HPDE6-E6E7 (cell line): ENCODE measurements at regions not wholly inside any gene's neighbourhood (a gene's known extent, or its start where the extent isn't known, plus 50 kb on each side); places are given as distances from the start of the nearest gene placed in this dataset.
A peak's percentile ranks its signal among the peaks of the same experiment; 100 is the strongest.

Experiments used
- DNase-seq: peaks from one replicate; pipeline ENCODE4 v3.0.0; 2011; ENCODE audit warnings: missing footprints; ENCODE audit errors: extremely low spot score

DNA sequence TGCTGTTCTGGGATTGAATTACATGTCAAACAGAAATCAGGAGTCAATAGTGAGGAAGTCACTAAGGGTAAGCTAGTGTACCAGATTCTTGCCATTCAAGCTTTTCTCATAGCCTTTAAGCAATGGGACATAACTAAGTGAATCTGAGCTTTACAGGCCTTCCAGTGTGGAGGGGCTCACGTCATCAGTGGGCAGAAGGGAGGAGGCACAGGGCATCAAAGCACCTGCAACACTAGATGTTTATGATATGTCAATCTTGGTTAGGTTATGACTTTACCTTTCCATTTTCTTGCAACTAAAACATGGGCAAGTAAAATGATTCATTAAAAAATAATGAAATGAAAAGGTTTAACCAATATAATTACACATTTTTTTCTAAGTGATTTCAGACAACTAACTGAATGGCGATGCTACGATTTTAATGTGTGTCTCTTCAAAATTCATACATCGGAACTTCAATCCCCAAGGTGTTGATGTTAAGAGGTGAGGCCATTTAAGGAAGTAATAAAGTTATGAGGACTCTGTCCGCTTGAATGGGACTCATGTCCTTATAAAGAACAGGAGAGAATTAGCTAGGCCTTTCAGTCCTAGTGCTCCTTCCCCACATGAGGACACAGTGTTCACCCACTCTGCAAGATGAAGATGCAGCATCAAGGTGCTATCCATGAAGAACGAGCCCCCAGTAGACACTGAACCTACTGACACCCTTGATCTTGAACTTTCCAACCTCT is 1169.2 kb upstream of the NXPH2 start:
- DNase-seq: no peak

- DNase-seq: peak; percentile 14
Observed at GRCh38 chr2:139946690-139947089, 1166.5 kb upstream of the NXPH2 start.

- no peak for DNase-seq
Observed at GRCh38 chr2:139940686-139941085, 1160.5 kb upstream of the NXPH2 start.

GRCh38 chr2:139925903-139926302 is 1145.7 kb upstream of the NXPH2 start:
- no peak for DNase-seq

GRCh38 chr2:139924070-139924469 is 1143.9 kb upstream of the NXPH2 start:
- DNase-seq: no peak

- DNase-seq: no peak
Observed at GRCh38 chr2:139918982-139919381, 1138.8 kb upstream of the NXPH2 start.

- no peak for DNase-seq
Observed at GRCh38 chr2:139917690-139918384, 1137.6 kb upstream of the NXPH2 start.

DNA sequence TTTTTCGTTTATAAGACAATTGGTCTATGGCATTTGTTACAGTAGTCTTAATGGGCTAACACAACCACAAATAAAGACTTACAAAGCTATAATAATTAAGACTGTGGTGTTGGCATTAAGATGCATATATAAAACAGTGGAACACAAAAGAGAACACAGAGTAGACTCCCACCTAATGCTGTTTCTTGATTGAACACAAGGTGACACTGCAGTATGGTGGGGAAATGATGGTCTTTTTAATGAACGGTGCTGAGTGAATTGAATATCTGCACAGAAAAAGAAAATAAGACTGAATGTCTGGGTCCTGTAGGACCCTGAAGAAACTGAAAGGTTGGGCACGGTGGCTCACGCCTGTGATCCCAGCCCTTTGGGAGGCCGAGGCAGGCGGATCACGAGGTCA is 1136.6 kb upstream of the NXPH2 start:
- no peak for DNase-seq

DNA sequence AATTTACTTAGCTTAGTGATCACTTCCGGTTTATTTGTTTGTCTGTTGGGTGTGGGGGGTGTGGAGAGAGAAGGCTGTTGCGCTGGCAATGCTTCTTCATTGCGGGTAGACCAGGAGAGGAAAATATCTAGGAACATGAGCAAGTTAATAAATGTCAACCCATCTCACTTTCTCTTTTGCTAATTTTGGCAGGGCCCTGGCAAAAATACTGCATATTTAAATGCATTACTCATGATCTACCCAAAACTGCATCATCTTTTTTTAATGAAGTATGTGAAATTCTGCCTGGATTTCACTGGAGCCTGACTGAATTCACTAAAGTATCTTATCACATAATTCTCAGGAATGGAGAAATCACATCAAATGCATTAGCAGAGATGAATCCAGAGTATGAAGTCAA is 1131.0 kb upstream of the NXPH2 start:
- DNase-seq: no peak

- DNase-seq: no peak
Observed at GRCh38 chr2:139909136-139909535, 1128.9 kb upstream of the NXPH2 start.

GRCh38 chr2:139905624-139906023 is 1125.4 kb upstream of the NXPH2 start:
- DNase-seq: no peak

DNA sequence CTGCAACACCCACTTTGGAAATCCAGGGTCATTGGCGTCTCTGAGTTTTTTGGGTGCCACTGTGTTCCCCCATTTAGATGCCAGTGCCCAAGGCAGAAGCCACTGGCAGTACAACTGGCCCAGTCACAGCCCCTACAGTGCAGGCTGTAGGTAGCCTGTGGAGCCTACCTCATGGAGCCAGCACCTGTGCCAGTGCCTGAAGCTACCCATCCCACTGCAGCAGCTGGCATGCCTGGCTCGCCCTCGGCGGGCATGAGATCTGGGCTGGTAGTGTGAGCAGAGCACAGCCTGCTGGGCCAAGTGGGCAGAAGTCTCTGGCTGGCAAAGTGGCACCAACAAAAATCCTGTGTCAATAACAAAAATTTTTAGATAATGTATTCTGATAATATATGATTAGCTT is 1111.4 kb upstream of the NXPH2 start:
- no peak for DNase-seq

GRCh38 chr2:139885921-139886498 is 1105.8 kb upstream of the NXPH2 start:
- DNase-seq: no peak

DNA sequence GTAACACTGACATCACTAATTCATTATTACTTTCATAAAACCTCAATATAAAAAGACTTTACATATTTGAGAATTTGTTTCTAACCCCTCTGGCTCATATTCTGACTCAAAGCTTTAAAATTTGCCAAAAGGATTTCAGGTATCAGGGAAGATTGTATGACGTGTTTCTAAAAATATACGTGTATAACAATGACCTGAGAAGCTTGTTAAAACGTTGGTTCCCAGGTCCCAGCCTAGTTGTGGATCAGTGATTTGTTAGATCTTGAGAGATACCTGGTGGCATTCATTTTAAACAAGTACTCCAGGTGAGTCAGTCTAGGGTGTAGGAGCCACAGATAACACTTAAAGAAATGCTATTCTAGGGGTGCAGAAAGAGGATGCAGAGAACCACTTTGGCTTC is 1096.8 kb upstream of the NXPH2 start:
- no peak for DNase-seq

DNA sequence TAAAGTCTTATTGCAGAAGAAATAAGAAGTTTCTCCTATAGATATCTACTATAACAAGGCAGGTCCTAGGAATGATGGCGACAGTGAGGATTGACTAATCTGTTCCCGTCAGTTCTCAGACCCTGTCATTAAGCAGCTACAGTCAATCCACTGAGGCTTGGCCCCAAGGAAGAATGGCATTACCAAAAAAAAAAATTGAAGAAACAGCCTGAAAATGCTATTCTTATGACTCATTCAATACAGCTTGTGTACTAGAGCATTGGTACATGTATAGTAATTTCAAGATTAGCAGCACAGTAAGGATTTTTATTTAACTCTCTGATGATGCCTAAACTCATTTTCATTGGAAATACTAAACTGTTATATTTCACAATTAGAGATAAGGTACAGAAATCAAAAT is 1096.1 kb upstream of the NXPH2 start:
- DNase-seq: no peak

GRCh38 chr2:139872503-139872902 is 1092.3 kb upstream of the NXPH2 start:
- DNase-seq: no peak

DNA sequence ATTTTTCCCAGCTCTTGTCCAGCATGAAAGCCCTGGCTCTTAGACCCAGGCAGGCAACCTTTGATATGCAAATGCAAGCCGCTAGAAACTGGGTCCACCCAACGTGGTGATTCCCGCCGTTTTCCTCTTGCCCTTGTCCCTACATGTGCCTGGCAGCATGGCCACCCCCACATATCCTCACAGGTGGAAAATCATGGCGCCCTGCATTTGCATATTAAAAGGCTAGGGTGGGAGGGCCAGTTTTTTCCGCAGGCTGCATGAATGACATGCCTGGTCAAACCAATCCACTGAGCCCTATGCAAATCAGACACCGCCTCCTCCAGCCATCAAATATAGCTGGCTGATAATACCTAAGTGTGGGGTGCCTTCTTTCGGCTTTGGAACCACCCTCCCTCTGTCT is 1091.8 kb upstream of the NXPH2 start:
- DNase-seq: no peak

DNA sequence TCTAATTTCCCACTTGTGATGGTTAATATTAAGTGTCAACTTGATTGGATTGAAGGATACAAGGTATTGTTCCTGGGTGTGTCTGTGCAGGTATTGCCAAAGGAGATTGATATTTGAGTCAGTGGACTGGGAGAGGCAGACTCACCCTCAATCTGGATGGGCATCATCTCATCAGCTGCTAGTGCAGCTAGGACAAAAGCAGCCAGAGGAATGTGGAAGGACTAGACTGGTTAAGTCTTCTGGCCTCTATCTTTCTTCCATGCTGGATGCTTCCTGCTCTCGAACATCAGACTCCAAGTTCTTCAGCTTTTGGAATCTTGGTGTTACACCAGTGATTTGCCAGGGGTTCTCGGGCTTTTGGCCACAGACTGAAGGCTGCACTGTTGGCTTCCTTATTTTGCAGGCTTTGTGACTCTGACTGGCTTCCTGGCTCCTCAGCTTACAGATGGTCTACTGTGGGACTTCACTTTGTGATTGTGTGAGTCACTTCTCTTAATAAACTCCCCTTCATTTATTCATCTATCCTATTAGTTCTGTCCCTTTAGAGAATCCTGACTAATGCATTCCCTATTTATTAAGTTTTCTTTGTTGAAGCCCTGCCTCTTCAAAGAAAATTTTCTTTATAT is 1087.5 kb upstream of the NXPH2 start:
- DNase-seq: no peak

DNA sequence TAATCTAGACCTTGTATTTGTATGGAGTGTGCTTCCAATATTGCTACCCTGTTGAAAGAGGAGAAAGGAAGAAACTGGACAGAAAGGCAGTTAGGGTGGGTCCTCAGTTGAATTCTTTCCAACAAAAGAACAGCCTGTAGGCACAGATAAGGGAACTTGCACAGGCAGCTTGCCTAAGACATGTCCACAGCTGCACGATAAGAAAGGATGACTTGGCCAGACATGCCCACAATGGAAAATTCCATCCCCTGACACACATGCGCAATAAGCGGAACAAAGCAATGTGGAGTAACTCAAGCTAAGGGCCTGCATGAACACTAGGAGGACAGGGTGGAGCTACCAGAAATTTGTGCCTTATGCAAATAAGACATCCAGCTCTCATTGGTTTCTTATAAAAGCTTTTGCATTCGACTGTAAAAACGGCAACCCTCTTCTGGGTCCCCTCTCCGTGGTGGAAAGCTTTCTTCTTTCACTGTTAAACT is 1084.7 kb upstream of the NXPH2 start:
- DNase-seq: no peak

GRCh38 chr2:139854769-139855483 is 1074.7 kb upstream of the NXPH2 start:
- no peak for DNase-seq

DNA sequence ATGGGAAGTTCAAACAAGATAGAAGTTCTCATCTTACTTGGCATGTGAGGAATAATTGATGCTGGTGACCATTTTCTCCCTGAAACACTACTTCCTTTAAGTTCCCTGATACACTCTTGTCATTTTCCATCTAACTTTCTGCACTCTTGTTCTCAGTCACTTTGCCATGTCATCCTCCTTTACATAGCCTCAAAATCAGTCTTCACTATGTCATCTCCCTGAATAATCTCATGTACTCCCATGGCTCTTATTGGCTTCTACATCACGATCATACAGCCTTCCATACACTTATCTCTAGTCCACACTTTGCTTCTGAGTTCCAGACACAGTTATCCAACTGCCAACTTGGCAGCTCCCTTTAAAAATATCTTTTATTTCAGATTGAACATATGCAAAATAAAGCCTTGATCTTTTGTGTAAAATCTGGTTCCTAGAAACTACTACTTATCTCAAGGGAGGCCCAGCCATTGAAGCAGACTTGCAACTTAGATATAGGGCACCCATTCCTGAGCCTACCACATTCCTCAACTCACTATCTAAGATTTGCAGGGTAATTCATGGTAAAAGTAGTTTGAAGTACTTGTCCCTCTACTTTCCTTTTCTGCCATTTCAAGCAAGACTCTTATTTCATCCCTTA is 1070.2 kb upstream of the NXPH2 start:
- DNase-seq: no peak
